HG03571 (cell line): ENCODE measurements at regions not wholly inside any gene's neighbourhood (a gene's known extent, or its start where the extent isn't known, plus 50 kb on each side); places are given as distances from the start of the nearest gene placed in this dataset.
A peak's percentile ranks its signal among the peaks of the same experiment; 100 is the strongest.
"Not testable (repeated sequence)": the region's sequence is repeated elsewhere in the genome, so short reads cannot be mapped to it uniquely, and the experiment has no call there.

Experiments used
- ATAC-seq: cut with Tn5 transposase; IDR thresholded peaks from one replicate; pipeline ENCODE4 v1.9.1; 2021; ENCODE audit not compliant: unreplicated experiment

DNA sequence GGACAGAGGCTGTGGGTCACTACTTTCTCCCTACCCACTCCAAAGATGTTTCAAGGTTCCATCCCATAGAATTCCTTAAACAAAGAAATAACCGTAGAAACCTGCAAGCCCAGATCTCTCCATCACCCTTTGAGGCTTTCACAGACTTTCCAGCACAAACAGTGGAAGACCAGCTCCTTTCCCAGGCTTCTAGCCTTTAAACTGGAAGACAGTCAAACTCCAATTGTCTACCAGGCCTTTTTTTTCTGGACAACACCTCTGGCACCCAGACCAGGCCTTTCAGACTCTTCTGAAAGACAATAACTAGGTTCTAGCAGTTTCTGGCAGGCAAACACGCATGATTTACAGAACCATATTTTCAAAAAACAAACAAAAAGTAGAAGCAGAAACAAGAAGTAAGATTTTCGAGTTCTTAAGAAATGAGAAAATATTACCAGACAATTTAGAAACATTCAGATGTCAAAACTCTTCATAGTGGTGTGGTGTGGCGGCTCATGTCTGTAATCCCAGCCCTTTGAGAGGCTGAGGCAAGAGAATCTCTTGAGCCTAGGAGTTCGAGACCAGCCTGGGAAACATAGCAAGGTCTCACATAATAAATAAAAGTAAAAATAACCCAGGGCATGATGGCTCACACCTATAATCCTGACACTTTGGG lies 73.0 kb upstream of the EPCAM start:
- no peak for ATAC-seq

- no peak for ATAC-seq
These were observed 73.8 kb upstream of the EPCAM start for GRCh38 chr2:47295131-47295980.

DNA sequence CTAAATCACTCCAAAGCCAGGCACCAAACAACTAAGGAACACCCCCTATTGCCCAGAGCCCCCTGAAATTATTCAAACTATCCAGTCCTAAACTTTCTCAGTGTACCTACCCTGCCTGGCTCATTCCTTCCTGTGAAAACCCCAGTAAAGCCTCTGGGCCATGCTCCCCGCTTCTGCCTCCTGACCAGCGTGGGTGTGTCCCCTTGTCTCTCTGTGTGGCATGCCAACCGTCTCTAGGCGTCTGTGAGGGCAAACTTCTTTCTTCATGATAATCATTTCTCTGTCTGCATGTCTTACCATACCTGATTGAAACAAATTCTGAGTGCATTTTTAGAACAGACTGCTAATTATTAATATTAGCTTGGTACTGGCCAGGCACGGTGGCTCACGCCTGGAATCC lies 75.1 kb upstream of the EPCAM start:
- ATAC-seq = no peak

GRCh38 chr2:47288864-47289263 lies 80.2 kb upstream of the EPCAM start:
- ATAC-seq = no peak

DNA sequence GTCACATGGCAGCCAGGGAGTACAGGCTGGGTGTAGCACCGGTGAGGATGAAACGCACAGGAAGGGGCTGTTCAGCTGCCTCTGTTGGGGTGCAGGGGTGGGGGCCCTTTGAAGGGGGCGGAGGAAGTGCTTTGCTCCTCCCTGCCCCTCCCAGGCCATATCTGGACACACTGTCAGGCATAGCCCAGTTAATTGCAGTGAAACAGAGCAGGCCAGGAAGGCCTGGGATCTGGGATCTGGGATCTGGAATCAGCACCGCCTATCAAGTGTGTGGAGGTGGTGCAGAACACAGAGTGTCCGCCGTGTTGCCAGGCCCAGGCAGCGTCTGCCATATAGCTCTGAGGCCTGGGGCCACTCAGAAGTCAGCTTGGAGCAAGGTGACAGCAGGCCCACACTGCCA lies 85.5 kb upstream of the EPCAM start:
- ATAC-seq = no peak

DNA sequence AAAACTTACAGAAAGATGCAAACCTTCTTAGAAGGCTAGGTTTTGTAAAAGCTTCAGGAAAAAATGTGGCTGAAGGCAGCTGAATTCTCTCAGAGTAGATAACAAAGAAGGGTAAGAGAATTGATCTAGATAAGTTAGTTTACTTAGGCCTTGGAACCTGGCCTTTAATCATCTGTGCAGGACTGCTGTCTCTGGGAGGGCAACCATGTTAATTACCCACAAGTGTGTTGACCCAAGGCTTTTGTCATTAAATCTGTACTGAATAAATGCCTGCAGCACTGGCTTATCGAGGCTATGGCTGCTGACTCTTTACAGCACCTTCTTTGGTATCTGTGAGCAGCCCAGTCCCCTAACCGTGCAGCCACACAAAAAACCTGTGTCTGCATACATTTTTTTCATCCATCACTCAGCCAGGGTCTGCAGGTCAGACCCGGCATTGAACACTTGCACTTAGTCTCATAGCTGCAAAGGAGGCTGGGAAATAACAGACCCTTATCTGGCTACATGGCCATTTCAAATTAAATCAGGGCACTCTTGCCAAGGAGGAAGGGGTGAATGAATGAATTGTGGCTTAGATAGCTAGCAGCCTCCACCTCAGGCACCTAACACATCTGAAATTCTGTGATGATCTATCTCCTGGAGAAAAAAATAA lies 86.4 kb upstream of the EPCAM start:
- no peak for ATAC-seq

DNA sequence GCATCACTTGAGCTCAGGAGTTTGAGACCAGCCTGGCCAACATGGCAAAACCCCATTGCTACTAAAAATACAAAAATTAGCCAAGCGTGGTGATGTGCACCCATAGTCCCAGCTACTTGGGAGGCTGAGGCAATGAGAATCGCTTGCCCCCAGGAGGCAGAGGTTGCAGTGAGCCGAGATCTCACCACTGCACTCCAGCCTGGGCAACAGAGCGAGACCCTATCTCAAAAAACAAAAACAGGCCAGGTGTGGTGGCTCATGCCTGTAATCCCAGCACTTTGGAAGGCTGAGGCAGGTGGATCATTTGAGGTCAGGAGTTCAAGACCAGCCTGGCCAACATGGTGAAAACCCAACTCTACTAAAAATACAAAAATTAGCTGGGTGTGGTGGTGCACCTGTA lies 89.6 kb upstream of the EPCAM start:
- ATAC-seq = not testable (repeated sequence)

- no peak for ATAC-seq
These were observed 91.1 kb upstream of the EPCAM start for GRCh38 chr2:47277987-47278386.

- ATAC-seq = no peak
These were observed 91.9 kb upstream of the EPCAM start for GRCh38 chr2:47277187-47277586.

DNA sequence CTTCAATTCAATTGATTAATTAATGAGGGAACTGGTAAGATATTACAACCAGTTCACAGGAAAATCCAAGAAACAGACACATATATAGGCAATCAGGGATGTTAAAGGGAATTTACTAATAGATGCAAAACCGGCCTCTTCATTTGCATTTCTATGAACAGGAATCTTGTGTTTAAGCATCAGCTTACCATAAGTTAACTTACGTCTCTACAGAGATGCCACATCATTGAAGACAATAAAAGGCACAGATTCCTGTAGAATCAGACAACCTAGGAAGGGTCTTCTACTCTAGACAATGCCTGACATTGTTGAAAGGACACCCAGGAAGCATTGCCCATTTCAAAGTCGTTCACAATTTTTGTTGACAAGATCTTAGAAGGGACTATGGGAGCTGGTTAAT lies 93.0 kb upstream of the EPCAM start:
- no peak for ATAC-seq

DNA sequence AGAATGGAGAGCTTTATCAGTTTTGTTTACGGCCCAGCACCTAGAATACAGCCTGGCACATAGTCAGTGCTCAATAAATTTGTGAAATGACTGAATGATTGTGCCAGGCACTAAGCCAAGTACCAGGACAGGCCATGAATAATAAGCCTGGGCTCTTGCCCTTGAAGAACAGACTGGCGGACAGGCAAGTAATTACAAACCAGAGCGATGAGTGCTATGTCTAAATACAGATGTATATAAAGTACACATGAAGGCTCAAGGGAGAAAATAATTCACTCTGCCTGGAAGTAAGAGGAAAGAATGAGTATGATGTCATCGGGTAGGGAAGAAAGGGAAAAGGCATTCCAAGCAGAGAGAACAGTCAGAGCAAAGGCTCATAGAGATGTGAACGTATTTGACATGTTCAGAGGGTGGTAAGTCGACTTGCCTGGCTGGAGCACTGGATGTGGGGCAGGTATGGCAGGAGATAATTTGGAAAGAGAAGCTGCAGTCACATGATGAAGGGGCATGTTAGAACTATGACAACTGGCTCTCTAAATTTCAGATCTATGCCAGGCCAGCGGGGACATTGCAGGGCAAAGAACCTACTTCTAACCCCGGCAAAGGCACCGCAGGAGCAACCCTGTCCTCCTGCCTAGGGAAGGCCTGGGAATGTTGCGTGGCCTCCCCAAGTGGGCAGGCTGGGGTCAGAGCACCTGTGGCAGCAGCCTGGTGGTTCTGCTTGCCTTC lies 94.9 kb upstream of the EPCAM start:
- ATAC-seq = no peak

DNA sequence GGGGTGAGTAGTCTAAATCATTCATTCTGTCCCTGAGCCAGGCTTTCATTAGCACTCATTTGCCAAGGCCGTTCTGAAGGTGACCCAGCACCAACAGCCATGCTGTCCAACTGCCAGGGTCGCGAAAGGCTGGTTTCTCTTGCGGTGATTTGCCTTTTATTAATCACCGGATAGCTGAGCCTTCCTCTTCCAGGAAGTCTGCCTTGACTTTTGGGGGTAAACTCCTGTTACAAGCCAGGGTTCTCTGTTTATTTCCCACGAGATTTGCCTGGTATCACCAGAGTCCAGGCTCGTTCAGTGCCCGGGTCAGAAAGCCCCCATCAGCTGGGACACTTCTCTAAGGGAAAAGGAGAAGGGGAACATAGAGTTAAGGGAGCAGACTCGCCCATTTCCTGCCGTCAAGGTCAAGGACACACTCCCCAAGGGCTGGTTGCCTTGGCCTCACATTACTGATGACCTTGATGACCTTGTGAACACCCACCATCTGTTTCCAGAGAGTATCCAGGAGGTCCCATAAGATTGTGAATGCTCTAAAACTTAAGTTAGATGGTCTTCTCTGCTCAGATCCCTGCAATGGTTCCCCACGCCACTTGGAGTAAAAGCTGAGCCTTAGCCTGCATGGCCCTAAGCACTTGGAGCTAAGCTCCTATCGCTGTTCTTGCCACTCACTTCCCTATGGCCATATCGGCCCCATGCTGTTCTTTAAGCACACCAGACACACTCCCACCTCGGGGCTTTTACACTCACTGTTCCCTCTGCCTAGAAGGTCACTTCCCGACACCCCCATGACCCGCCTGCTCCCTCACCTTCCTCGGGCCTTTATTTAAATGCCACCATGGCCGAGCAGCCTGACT lies 96.0 kb upstream of the EPCAM start:
- no peak for ATAC-seq

GRCh38 chr2:47272031-47272864 lies 95.9 kb upstream of the CALM2 start:
- peak; percentile 65 for ATAC-seq

GRCh38 chr2:47271054-47272000 lies 95.0 kb upstream of the CALM2 start:
- ATAC-seq = no peak

DNA sequence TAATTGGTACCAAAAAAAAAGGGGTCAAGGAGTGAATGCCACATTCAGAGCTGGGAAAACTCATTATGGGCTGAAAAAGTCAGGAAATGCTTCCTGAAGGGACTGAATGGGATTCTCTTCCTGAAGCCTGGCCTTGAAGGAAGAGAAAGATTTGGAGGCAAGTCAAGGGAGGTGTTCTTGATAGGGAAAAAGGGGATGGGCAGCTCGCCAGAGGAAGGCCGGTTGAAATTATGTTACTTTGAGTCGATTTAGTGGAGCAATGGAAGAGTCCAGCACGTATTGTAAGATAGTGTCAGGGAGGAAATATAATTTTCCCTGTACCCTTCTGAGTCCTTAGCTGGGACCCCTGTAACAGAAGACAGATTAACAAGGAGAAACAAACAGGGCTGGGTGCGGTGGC lies 94.1 kb upstream of the CALM2 start:
- ATAC-seq = no peak

DNA sequence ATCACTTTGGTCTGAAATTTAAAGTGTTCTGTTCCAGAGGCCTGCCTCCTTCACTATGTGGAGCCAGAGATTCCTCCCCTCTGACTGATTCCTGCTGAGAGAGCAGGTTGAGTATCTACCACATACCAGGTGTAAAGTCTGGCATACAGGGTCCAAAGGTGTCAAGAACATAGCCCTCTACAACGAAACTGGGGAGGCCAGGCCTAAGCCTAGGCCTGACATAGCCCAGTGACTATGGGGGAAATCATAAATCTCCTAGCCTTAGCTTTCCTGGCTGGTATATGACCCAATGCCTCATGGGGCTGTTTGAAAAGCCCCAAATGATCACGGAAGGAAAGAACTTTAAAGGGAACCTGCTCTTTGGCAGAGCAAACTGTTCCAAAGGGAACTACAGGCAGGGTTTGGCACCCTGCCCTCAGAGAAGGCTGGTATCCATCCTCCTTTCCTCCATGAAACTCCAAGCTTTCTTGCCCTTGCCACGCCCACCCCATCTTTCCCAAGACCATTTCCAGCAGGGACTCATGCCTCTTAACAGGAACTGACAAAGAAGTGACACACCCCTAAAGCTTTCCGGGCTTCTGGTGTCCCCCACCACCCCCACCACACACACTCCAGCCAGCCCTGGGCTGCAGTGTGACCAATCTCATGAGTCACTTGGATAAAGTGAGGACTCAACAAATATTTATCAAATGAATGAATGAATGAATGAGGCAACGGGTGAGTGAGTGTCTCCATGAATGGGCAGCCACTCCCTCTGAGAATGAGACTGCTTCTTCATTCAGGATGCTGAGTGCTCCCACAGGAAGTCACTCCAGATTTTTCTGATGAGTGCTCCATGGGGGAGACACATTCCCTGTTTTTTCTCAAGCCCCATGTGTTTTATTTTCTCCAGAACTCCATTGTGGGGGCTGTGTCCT lies 93.3 kb upstream of the CALM2 start:
- no peak for ATAC-seq

GRCh38 chr2:47267711-47268086 lies 91.4 kb upstream of the CALM2 start:
- ATAC-seq = no peak
